K562 (cell line): ENCODE measurements at regions not wholly inside any gene's neighbourhood (a gene's known extent, or its start where the extent isn't known, plus 50 kb on each side); places are given as distances from the start of the nearest gene placed in this dataset.

Experiments used
- ATAC-seq: fragments of 200-7000 bp; cut with Tn5 transposase; 3 replicates; pipeline ENCODE4 v1.9.1; 2020; ENCODE audit warnings: moderate library complexity
- BruUV-seq: library from RNA; stranded (reverse); fragments of 400-500 nt; replicated peaks from 2 replicates; lab custom pipeline; 2021; lab: Mats Ljungman, UMichigan
- CTCF ChIA-PET: fragments of 300-600 bp; formaldehyde crosslinking; extraction: SDS; loops from one replicate; lab custom pipeline; 2021; ENCODE audit warnings: low intra/inter-chr PET ratio; lab: Yijun Ruan, JAX
- POLR2A ChIA-PET: fragments of 300-600, 350-650 bp; sonication (Branson Sonifier 250); formaldehyde crosslinking; extraction: SDS; loops from one replicate; lab custom pipeline; 2021; ENCODE audit warnings: antibody characterized with exemption, inconsistent platforms; lab: Yijun Ruan, JAX
- DNase-seq, 4 experiments: peaks; one replicate each; pipeline versions ENCODE4 v3.0.0 to v3.0.0-alpha.2; 2011 to 2018; ENCODE audit warnings: low spot score in 3 of 4, mixed read lengths in 3 of 4; ENCODE audit errors: extremely low read depth in 1 of 4
- FAIRE-seq: peaks from 2 replicates; lab custom pipeline; 2011; peaks lifted over from hg19 to GRCh38; lab: Jason Lieb, UNC
- H2AFZ ChIP-seq: 2 replicates; pipeline ENCODE4 v1.6.0; 2011; ENCODE audit warnings: low read depth, low read length, control low read depth, inconsistent platforms
- H3K27ac ChIP-seq: fragments of 200-600 bp; 3 replicates; pipeline ENCODE4 v1.8.0; 2011; ENCODE audit warnings: low read depth, mild to moderate bottlenecking, control low read depth, inconsistent platforms, low read length, moderate library complexity, mixed read lengths; ENCODE audit errors: extremely low read depth
- H3K27me3 ChIP-seq, 2 experiments: fragments of 300-600 bp in 1 of 2; 2 replicates in 1 of 2; 3 replicates in 1 of 2; pipeline versions ENCODE4 v1.6.0 to v1.8.0; 2011; ENCODE audit warnings: inconsistent platforms in 2 of 2, low read length in 2 of 2, mild to moderate bottlenecking in 1 of 2, mixed read lengths in 1 of 2, moderate library complexity in 1 of 2; ENCODE audit not compliant: control insufficient read depth in 2 of 2, insufficient read depth in 2 of 2
- H3K36me3 ChIP-seq: fragments of 300-600 bp; 3 replicates; pipeline ENCODE4 v1.8.0; 2011; ENCODE audit warnings: mild to moderate bottlenecking, low read length, inconsistent platforms; ENCODE audit not compliant: control insufficient read depth, insufficient read depth
- H3K4me1 ChIP-seq, 2 experiments: fragments of 200-600 bp in 1 of 2; replicated peaks in 1 of 2; 2 replicates in 1 of 2; 3 replicates in 1 of 2; pipeline versions ENCODE4 v1.5.1 to v1.8.0; 2011; ENCODE audit warnings: inconsistent platforms in 2 of 2, low read length in 2 of 2, mild to moderate bottlenecking in 1 of 2, mixed read lengths in 1 of 2, moderate library complexity in 1 of 2; ENCODE audit not compliant: control insufficient read depth in 2 of 2, insufficient read depth in 2 of 2
- H3K4me2 ChIP-seq: 2 replicates; pipeline ENCODE4 v1.6.1; 2011; ENCODE audit warnings: low read length, control low read depth, inconsistent platforms, mixed read lengths; ENCODE audit not compliant: insufficient read depth
- H3K4me3 ChIP-seq: fragments of 200-600 bp; sonication (generic), shearing (Covaris generic); 2 replicates; pipeline ENCODE4 v1.5.1; 2016; ENCODE audit warnings: control low read depth, inconsistent platforms
- H3K79me2 ChIP-seq: fragments of 200-600 bp; 3 replicates; pipeline ENCODE4 v1.8.0; 2011; ENCODE audit warnings: low read length, inconsistent platforms; ENCODE audit not compliant: control insufficient read depth, insufficient read depth
- H3K9ac ChIP-seq, 2 experiments: 2 replicates each; pipeline versions ENCODE4 v1.6.0 to v1.6.1; 2011; ENCODE audit warnings: low read depth in 2 of 2, low read length in 2 of 2, control low read depth in 1 of 2, inconsistent platforms in 1 of 2, mild to moderate bottlenecking in 1 of 2, mixed read lengths in 1 of 2; ENCODE audit not compliant: insufficient read depth in 1 of 2
- H3K9me1 ChIP-seq: one replicate; pipeline ENCODE4 v1.6.0; 2011; ENCODE audit warnings: inconsistent platforms, mild to moderate bottlenecking, low read length, moderate library complexity; ENCODE audit not compliant: control insufficient read depth, insufficient read depth
- H3K9me3 ChIP-seq: replicated peaks from 2 replicates; pipeline ENCODE4 v1.5.1; 2011; ENCODE audit warnings: low read depth, low read length, inconsistent platforms; ENCODE audit not compliant: control insufficient read depth, insufficient read depth
- H4K20me1 ChIP-seq: replicated peaks from 2 replicates; pipeline ENCODE4 v1.6.1; 2011; ENCODE audit warnings: low read length, inconsistent platforms, mixed read lengths; ENCODE audit not compliant: control insufficient read depth, insufficient read depth
- BCOR ChIP-seq: fragments of 450-650 bp; IDR thresholded peaks from 2 replicates; pipeline ENCODE4 v1.6.1; 2016
- HDAC8 ChIP-seq: fragments of 450-650 bp; IDR thresholded peaks from 2 replicates; pipeline ENCODE4 v1.6.1; 2016; ENCODE audit warnings: mild to moderate bottlenecking, missing genetic modification characterization, moderate library complexity, missing compliant biosample characterization
- HNRNPL ChIP-seq: fragments of 200-400 bp; formaldehyde crosslinking; IDR thresholded peaks from 2 replicates; pipeline ENCODE4 v1.6.1; 2017; ENCODE audit warnings: low read depth, mild to moderate bottlenecking, low read length
- MAFF ChIP-seq: IDR thresholded peaks from 2 replicates; pipeline ENCODE4 v1.6.1; 2012; ENCODE audit warnings: low read length, improper control_type of control experiment
- MCM2 ChIP-seq: fragments of 450-650 bp; IDR thresholded peaks from 2 replicates; pipeline ENCODE4 v1.6.1; 2017; ENCODE audit warnings: low read depth, mild to moderate bottlenecking
- NBN ChIP-seq: fragments of 450-650 bp; IDR thresholded peaks from 2 replicates; pipeline ENCODE4 v1.6.1; 2016; ENCODE audit warnings: low read depth, mild to moderate bottlenecking
- NONO ChIP-seq, 2 experiments: fragments of 200-400 bp in 1 of 2; fragments of 450-650 bp in 1 of 2; formaldehyde crosslinking in 1 of 2; IDR thresholded peaks; 2 replicates each; pipeline ENCODE4 v1.6.1; 2017; ENCODE audit warnings: low read depth in 2 of 2, mild to moderate bottlenecking in 2 of 2, moderate library complexity in 2 of 2, low read length in 1 of 2
- NRF1 ChIP-seq, 2 experiments: fragments of 450-650 bp; IDR thresholded peaks in 1 of 2; conservative IDR thresholded peaks in 1 of 2; 2 replicates each; pipeline ENCODE4 v1.6.1; 2014; ENCODE audit warnings: mild to moderate bottlenecking in 2 of 2
- TEAD4 ChIP-seq, 2 experiments: sonication (generic) in 1 of 2; formaldehyde crosslinking in 1 of 2; IDR thresholded peaks; 2 replicates each; pipeline versions ENCODE4 v1.6.1 to v1.8.0; 2012 to 2022; ENCODE audit warnings: borderline replicate concordance in 1 of 2, inconsistent platforms in 1 of 2, low read length in 1 of 2, mild to moderate bottlenecking in 1 of 2, missing genetic modification reagents in 1 of 2
- WGBS: fragments of 100-300 bp; shearing (Covaris generic); methylation state at CpG from one replicate; pipeline ENCODE4 v1.1.6; 2016; ENCODE audit warnings: low coverage, mixed read lengths; ENCODE audit not compliant: insufficient coverage; ENCODE audit errors: missing lambda C conversion rate; 5-methylcytosine and 5-hydroxymethylcytosine counted together
- in situ Hi-C: fragments of 300-500 bp; cut with MboI; formaldehyde crosslinking; loops from 4 replicates; pipeline ENCODE4 v1.15.0; 2018; ENCODE audit warnings: inconsistent platforms, mixed read lengths
- intact Hi-C: fragments of 100-400 bp; cut with micrococcal nuclease; formaldehyde crosslinking; loops from 2 replicates; pipeline ENCODE4 v1.14.2; 2022
- TF ChIP-seq, protein P1 (sequence below): sonication (generic); formaldehyde crosslinking; IDR thresholded peaks from 2 replicates; pipeline ENCODE4 v1.8.0; 2022; ENCODE audit warnings: mild to moderate bottlenecking, low read depth, missing genetic modification reagents
- TF ChIP-seq, protein P2 (sequence below), 2 experiments: IDR thresholded peaks in 1 of 2; conservative IDR thresholded peaks in 1 of 2; 2 replicates each; pipeline ENCODE4 v1.6.1; 2016; ENCODE audit warnings: low read depth in 2 of 2, mild to moderate bottlenecking in 1 of 2, missing compliant biosample characterization in 1 of 2, missing genetic modification characterization in 1 of 2, moderate library complexity in 1 of 2
- TF ChIP-seq, protein P3 (sequence below): fragments of 450-650 bp; IDR thresholded peaks from 2 replicates; pipeline ENCODE4 v1.7.1; 2018; ENCODE audit warnings: mild to moderate bottlenecking, low read depth; ENCODE audit not compliant: partially characterized antibody
- TF ChIP-seq, protein P4 (sequence below), 2 experiments: fragments of 250-450 bp in 1 of 2; fragments of 450-650 bp in 1 of 2; sonication (Bioruptor Pico) in 1 of 2; IDR thresholded peaks; 2 replicates each; pipeline versions ENCODE4 v1.6.1 to v1.8.0; 2016 to 2021; ENCODE audit warnings: mild to moderate bottlenecking in 2 of 2, moderate library complexity in 2 of 2, missing compliant biosample characterization in 1 of 2, missing genetic modification characterization in 1 of 2

DNA sequence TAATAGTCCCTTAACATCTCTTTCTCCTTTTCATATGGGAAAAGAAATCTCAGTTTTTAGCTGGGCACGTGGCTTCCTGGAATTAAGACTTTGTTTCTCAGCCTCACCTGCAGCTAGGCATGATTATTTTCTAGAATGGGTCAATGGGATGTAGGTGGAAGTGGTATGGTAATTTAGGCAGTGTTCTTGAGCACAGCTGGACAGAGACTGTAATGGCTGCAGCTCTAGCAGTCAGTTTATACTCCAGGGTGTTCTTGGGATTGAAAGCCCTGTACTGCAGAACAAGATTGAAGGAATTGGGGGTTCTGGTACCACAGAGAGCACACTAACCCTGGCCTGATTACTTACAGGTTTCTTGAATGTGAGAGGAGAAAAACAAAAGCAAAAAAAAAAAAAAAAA is 455.9 kb upstream of the ZNF608 start:
- POLR2A ChIA-PET = no interaction called here
- TF ChIP-seq NBN (no peak), NRF1 (conservative IDR thresholded peaks at IDR 0.05 in 1 of 2, IDR thresholded peaks at IDR 0.05 in 1 of 2) (no peak), TEAD4 (IDR thresholded peaks at IDR 0.05; ENCODE audit: low read length) (no peak), TEAD4 (CRISPR knock-in tag; IDR thresholded peaks at IDR 0.05; ENCODE audit: borderline replicate concordance) (no peak), BCOR (no peak), HDAC8 (no peak), MCM2 (no peak), HNRNPL (no peak), MAFF (no peak), NONO (IDR thresholded peaks at IDR 0.05; ENCODE audit: low read depth in 2 of 2, low read length in 1 of 2) (no peak)
- TF ChIP-seq, protein P1, sequence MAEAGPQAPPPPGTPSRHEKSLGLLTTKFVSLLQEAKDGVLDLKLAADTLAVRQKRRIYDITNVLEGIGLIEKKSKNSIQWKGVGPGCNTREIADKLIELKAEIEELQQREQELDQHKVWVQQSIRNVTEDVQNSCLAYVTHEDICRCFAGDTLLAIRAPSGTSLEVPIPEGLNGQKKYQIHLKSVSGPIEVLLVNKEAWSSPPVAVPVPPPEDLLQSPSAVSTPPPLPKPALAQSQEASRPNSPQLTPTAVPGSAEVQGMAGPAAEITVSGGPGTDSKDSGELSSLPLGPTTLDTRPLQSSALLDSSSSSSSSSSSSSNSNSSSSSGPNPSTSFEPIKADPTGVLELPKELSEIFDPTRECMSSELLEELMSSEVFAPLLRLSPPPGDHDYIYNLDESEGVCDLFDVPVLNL = no peak
- TF ChIP-seq, protein P2, sequence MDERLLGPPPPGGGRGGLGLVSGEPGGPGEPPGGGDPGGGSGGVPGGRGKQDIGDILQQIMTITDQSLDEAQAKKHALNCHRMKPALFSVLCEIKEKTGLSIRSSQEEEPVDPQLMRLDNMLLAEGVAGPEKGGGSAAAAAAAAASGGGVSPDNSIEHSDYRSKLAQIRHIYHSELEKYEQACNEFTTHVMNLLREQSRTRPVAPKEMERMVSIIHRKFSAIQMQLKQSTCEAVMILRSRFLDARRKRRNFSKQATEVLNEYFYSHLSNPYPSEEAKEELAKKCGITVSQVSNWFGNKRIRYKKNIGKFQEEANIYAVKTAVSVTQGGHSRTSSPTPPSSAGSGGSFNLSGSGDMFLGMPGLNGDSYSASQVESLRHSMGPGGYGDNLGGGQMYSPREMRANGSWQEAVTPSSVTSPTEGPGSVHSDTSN (CRISPR knock-in tag; IDR thresholded peaks at IDR 0.05; ENCODE audit: low read depth) = no peak
- TF ChIP-seq, protein P2 (tag; conservative IDR thresholded peaks at IDR 0.05; ENCODE audit: low read depth) = no peak
- TF ChIP-seq, protein P3, sequence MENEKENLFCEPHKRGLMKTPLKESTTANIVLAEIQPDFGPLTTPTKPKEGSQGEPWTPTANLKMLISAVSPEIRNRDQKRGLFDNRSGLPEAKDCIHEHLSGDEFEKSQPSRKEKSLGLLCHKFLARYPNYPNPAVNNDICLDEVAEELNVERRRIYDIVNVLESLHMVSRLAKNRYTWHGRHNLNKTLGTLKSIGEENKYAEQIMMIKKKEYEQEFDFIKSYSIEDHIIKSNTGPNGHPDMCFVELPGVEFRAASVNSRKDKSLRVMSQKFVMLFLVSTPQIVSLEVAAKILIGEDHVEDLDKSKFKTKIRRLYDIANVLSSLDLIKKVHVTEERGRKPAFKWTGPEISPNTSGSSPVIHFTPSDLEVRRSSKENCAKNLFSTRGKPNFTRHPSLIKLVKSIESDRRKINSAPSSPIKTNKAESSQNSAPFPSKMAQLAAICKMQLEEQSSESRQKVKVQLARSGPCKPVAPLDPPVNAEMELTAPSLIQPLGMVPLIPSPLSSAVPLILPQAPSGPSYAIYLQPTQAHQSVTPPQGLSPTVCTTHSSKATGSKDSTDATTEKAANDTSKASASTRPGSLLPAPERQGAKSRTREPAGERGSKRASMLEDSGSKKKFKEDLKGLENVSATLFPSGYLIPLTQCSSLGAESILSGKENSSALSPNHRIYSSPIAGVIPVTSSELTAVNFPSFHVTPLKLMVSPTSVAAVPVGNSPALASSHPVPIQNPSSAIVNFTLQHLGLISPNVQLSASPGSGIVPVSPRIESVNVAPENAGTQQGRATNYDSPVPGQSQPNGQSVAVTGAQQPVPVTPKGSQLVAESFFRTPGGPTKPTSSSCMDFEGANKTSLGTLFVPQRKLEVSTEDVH = no peak
- TF ChIP-seq, protein P4, sequence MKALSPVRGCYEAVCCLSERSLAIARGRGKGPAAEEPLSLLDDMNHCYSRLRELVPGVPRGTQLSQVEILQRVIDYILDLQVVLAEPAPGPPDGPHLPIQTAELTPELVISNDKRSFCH (CRISPR knock-in tag; IDR thresholded peaks at IDR 0.05) = no peak
- TF ChIP-seq, protein P4 (tag; IDR thresholded peaks at IDR 0.05) = no peak

More for the DNA sequence above, 455.9 kb upstream of the ZNF608 start:
- H3K27me3 ChIP-seq = no peaks in the 10 kb centered on the region
- H3K36me3 ChIP-seq = no peaks in the 10 kb centered on the region
- ATAC-seq (no peak), FAIRE-seq (no peak), DNase-seq (no peak)
- no CpG with 5 or more reads among the region's 1 CpG for WGBS
- BruUV-seq = no TSS peak
- intact Hi-C loops (no loop called here), in situ Hi-C loops (no loop called here)
- H3K9me3 ChIP-seq = no peaks in the 10 kb centered on the region
- no peak overlapping the region for H3K4me3 ChIP-seq
- H3K4me1 ChIP-seq = no peaks in the 10 kb centered on the region
- no peak overlapping the region for H3K27ac ChIP-seq
- H3K79me2 ChIP-seq = no peaks in the 10 kb centered on the region
- no peak overlapping the region for H2AFZ ChIP-seq
- H3K4me2 ChIP-seq = no peak overlapping the region
- CTCF ChIA-PET = no interaction called here
- H3K9me1 ChIP-seq = no peaks in the 10 kb centered on the region
- H4K20me1 ChIP-seq = no peaks in the 10 kb centered on the region
- no peak overlapping the region for H3K9ac ChIP-seq
